ENCODE measurements at regions not wholly inside any gene's neighbourhood (a gene's known extent, or its start where the extent isn't known, plus 50 kb on each side); places are given as distances from the start of the nearest gene placed in this dataset.

GRCh38 chr4:149065753-149066152, 623.5 kb upstream of the NR3C2 start:
- Histone ChIP-seq H4K5ac (ENCODE audit: insufficient read length, low read depth, low read length) (no peak overlapping the region), H3K14ac (ENCODE audit: insufficient read length) (no peak overlapping the region), H3K27ac (ENCODE audit: low read depth, low read length) (no peak overlapping the region), H3K79me2 (ENCODE audit: control insufficient read depth in 1 of 2, insufficient read depth in 2 of 2, low read length in 2 of 2) (no peaks in the 10 kb centered on the region), H3K4me1 (replicated peaks in 1 of 4; ENCODE audit: control insufficient read depth in 3 of 4, insufficient read depth in 4 of 4, low read length in 3 of 4) (no peaks in the 10 kb centered on the region), H2AFZ (ENCODE audit: low read length) (0 out of 2 replicates have a peak overlapping the region, but pooled peaks have one; percentile 11), H2BK5ac (ENCODE audit: low read depth, low read length) (no peak overlapping the region), H2BK120ac (replicated peaks; ENCODE audit: low read depth, low read length) (no peak overlapping the region), H3K4me2 (ENCODE audit: insufficient read depth in 1 of 2, low read depth in 2 of 2, low read length in 2 of 2) (no peak overlapping the region), H3K23ac (ENCODE audit: insufficient read length) (no peak overlapping the region), H2AK5ac (ENCODE audit: low read depth, low read length) (no peak overlapping the region), H3K18ac (ENCODE audit: extremely low read depth, low read length) (no peak overlapping the region), H3K36me3 (ENCODE audit: control insufficient read depth in 2 of 4, insufficient read depth in 4 of 4, low read length in 3 of 4) (no peaks in the 10 kb centered on the region), H4K20me1 (replicated peaks in 1 of 2; ENCODE audit: control insufficient read depth in 1 of 2, insufficient read depth in 2 of 2, low read length in 2 of 2) (no peaks in the 10 kb centered on the region), H2BK15ac (ENCODE audit: low read length) (no peak overlapping the region), H4K91ac (replicated peaks; ENCODE audit: insufficient read length, low read length) (no peak overlapping the region), H3K79me1 (ENCODE audit: low read depth, low read length) (no peaks in the 10 kb centered on the region), H3K4ac (replicated peaks; ENCODE audit: insufficient read length, low read depth, low read length) (no peak overlapping the region), H3K9ac (replicated peaks in 1 of 4; ENCODE audit: extremely low read depth in 1 of 4, low read depth in 3 of 4, low read length in 3 of 4) (no peak overlapping the region), H4K8ac (ENCODE audit: extremely low read depth, insufficient read depth, low read length) (no peak overlapping the region), H3K23me2 (ENCODE audit: low read depth, low read length) (no peaks in the 10 kb centered on the region), H3K27me3 (replicated peaks in 1 of 4; ENCODE audit: control insufficient read depth in 3 of 4, extremely low read depth in 1 of 4, insufficient read depth in 3 of 4, low read length in 3 of 4) (no peaks in the 10 kb centered on the region), H2BK20ac (ENCODE audit: low read length) (no peak overlapping the region), H2BK12ac (ENCODE audit: low read depth, low read length) (no peak overlapping the region), H3K56ac (replicated peaks; ENCODE audit: insufficient read length, low read depth, low read length) (no peak overlapping the region), H3K4me3 (ENCODE audit: extremely low read depth in 1 of 4, insufficient read depth in 2 of 4, low read depth in 3 of 4, low read length in 4 of 4) (no peak overlapping the region), H3K9me3 (ENCODE audit: insufficient read depth in 2 of 2, low read depth in 1 of 2, low read length in 1 of 2) (no peaks in the 10 kb centered on the region; a peak in 1 of 4 replicates)
- 100% methylated on average over 1 of the region's 1 CpG; no CpG with 5 or more reads in 1 of the 2 experiments for WGBS, 2 experiments (ENCODE audit: extremely low coverage in 1 of 2, insufficient coverage in 1 of 2, insufficient read length in 1 of 2, insufficient replicate concordance in 2 of 2, low coverage in 1 of 2, low lambda C conversion rate in 2 of 2, missing lambda C conversion rate in 1 of 2)
- POLR2A ChIA-PET (ENCODE audit: partially characterized antibody): no interaction called here
- DNase-seq (ENCODE audit: low read depth in 1 of 2, low spot score in 2 of 2) (no peak), FAIRE-seq (no peak)
- TF ChIP-seq YY1 (IDR thresholded peaks at IDR 0.05; ENCODE audit: low read depth, low read length) (no peak), TAF1 (IDR thresholded peaks at IDR 0.05; ENCODE audit: low read depth, low read length) (no peak), CTCF (IDR thresholded peaks at IDR 0.05; ENCODE audit: control extremely low read depth in 1 of 3, insufficient read depth in 1 of 3, low read depth in 1 of 3, low read length in 3 of 3) (peak in 1 of 3 experiments; percentile 30; a peak in 1 of 4 replicates), NANOG (IDR thresholded peaks at IDR 0.05; ENCODE audit: insufficient read depth, low read depth, low read length, poor library complexity, severe bottlenecking) (no peak), ATF3 (IDR thresholded peaks at IDR 0.05; ENCODE audit: insufficient read depth, low read depth, low read length) (no peak), CHD2 (IDR thresholded peaks at IDR 0.05; ENCODE audit: low read length) (no peak), KDM1A (IDR thresholded peaks at IDR 0.05; ENCODE audit: borderline replicate concordance, low read length) (no peak), RAD21 (IDR thresholded peaks at IDR 0.05 in 1 of 2, conservative IDR thresholded peaks at IDR 0.05 in 1 of 2; ENCODE audit: low read depth in 2 of 2, low read length in 2 of 2) (peak; percentile 67 to 72)
- CTCF ChIA-PET (ENCODE audit: partially characterized antibody): interaction anchor here (0.8 to 1.6 kb wide), 4 partner anchors 10 to 69 kb away, joined by 3 to 4 read pairs (median 4); no protein-coding TSS in a partner anchor

All from H1 (cell line).